OCI-LY3 (cell line): ENCODE measurements at regions not wholly inside any gene's neighbourhood (a gene's known extent, or its start where the extent isn't known, plus 50 kb on each side); places are given as distances from the start of the nearest gene placed in this dataset.

Experiments
- CTCF ChIP-seq: fragments of 200-600, 300-600 bp; sonication (generic); IDR thresholded peaks from 2 replicates; pipeline ENCODE4 v1.5.1; 2014; ENCODE audit warnings: antibody characterized with exemption, low read length, low read depth
- EZH2phosphoT487 ChIP-seq: fragments of 200-600 bp; shearing (Covaris generic); IDR thresholded peaks from 2 replicates; pipeline ENCODE4 v1.6.1; 2018; ENCODE audit warnings: antibody characterized with exemption, mixed run types, low read depth

DNA sequence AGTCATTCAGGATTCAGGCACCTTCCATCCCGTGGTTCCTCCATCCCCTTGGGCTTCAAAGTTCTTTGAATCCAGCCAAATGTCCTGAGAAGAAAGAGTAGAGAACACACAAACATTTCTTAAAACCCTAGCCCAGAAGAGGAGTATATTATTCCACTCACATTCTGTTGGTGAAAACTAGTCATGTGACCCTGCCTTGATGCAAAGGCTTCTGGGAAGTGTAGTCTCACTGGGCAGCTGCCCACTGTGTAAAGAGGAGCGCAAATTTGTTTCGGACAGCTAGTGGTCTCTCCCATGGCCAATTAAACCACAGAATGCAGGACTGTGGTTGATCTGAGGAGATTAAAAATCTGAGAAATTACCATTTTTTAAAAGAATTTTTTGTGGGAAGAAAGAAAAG lies 304.4 kb downstream of the SUCLA2 start:
- TF ChIP-seq CTCF (no peak), EZH2phosphoT487 (no peak)
